OCI-LY7 (cell line): ENCODE measurements at regions not wholly inside any gene's neighbourhood (a gene's known extent, or its start where the extent isn't known, plus 50 kb on each side); places are given as distances from the start of the nearest gene placed in this dataset.

Experiments
- CTCF ChIP-seq: fragments of 200-600 bp; sonication (generic); conservative IDR thresholded peaks from 2 replicates; pipeline ENCODE4 v1.5.1; 2014; ENCODE audit warnings: mild to moderate bottlenecking, antibody characterized with exemption, low read length, moderate library complexity, mixed read lengths
- EZH2phosphoT487 ChIP-seq: fragments of 200-600 bp; sonication (generic); IDR thresholded peaks from 2 replicates; pipeline ENCODE4 v1.6.1; 2018; ENCODE audit warnings: low read depth, borderline replicate concordance, mild to moderate bottlenecking, mixed run types, antibody characterized with exemption, low read length, moderate library complexity, mixed read lengths

DNA sequence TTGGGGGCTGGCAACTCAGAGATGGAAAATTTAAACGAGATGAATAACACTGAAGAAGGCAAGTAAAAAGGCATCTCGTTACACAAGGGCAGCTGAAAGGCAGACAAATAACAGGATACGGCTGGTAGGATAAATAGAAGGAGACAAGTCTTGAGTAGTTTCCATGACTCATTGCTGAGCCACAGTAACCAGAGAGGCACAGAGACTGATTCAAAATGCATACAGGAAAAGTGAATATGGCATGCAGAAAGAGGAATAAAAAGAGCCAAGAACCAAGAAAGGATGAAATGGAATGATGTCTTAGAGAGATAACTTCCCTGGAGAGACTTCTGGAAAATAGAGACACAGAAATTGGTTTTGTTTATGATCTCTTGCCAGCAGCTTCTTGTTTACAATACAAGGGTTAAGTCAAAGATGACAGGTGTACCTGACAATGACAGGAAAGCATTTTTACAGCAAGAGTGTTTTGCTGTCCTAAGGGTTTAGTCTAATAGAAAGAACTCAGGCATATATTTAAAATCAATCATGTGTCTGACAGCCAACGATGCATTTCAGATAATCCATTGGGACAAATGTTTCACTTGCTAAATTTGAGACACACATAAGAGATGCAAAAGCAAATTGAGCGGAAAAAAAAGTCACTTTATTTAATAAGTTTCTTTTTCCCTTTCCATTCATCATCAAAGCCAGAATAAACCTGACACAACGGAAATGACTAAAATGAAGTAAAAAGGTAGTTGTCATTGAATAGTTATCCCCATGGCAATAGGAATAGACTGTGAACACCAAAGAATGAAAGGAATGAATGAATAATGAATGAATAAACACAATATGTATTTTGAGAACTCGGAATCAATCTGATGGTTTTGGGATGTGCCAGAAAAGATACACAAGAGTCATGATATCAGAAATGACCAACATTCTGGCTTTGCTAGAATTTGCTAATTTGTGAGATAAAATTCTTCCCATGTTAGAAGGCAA lies 68.0 kb upstream of the KCNQ5 start:
- TF ChIP-seq CTCF (no peak), EZH2phosphoT487 (no peak)
